Mesothelial cell of epicardium (in vitro differentiated cells): ENCODE measurements at regions not wholly inside any gene's neighbourhood (a gene's known extent, or its start where the extent isn't known, plus 50 kb on each side); places are given as distances from the start of the nearest gene placed in this dataset.
A peak's percentile ranks its signal among the peaks of the same experiment; 100 is the strongest.

Source experiments
- DNase-seq, 2 experiments: peaks; one replicate each; pipeline ENCODE4 v3.0.0; 2021; ENCODE audit warnings: low spot score in 2 of 2; ENCODE audit not compliant: unreplicated experiment in 2 of 2
- H3K27ac Mint-ChIP-seq: 2 replicates; pipeline ENCODE4 v1.8.0; 2021; ENCODE audit warnings: mixed read lengths
- H3K27me3 Mint-ChIP-seq: 2 replicates; pipeline ENCODE4 v1.8.0; 2021; ENCODE audit warnings: low read depth, mixed read lengths
- H3K36me3 Mint-ChIP-seq: 2 replicates; pipeline ENCODE4 v1.8.0; 2021; ENCODE audit warnings: mixed read lengths
- H3K4me1 Mint-ChIP-seq: 2 replicates; pipeline ENCODE4 v1.8.0; 2021; ENCODE audit warnings: mixed read lengths
- H3K4me3 Mint-ChIP-seq: 2 replicates; pipeline ENCODE4 v1.8.0; 2021; ENCODE audit warnings: mild to moderate bottlenecking, moderate library complexity, mixed read lengths
- H3K9me3 Mint-ChIP-seq: 2 replicates; pipeline ENCODE4 v1.8.0; 2021; ENCODE audit warnings: mixed read lengths
- TF ChIP-seq, protein P1 (sequence below): fragments of 200-600 bp; sonication (generic); IDR thresholded peaks from one replicate; pipeline ENCODE4 v1.5.0; 2021; ENCODE audit warnings: antibody characterized with exemption; ENCODE audit not compliant: unreplicated experiment

DNA sequence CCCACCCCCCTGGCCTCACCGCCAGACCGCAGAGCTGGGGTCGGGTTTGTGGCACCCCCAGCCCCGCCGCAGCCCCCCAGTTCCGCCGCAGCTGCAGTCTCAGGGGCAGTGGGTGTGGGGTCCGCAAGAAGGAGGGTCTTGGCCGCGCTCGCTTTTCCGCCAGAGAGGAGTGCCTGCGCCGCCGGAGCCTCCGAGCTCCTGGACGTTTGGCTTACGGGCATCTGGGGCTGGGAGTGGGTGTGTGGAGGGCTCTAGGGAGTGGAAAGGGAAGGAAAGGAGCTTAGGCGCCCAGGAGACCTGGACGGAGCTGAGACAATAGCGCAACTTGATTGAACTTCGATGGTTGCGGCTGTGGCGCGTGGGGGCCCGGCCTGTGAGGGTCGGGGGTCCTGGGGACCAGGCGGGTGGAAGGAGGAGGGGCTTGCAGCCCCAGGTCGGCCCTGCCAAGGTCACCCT is 88.8 kb upstream of the IPO9 start:
- peaks cover 63% of the 10 kb centered on the region for H3K4me1 Mint-ChIP-seq
- H3K9me3 Mint-ChIP-seq = no peaks in the 10 kb centered on the region
- no peaks in the 10 kb centered on the region for H3K36me3 Mint-ChIP-seq
- no peaks in the 10 kb centered on the region for H3K27me3 Mint-ChIP-seq
- H3K27ac Mint-ChIP-seq = peak overlapping the region; percentile 92
- H3K4me3 Mint-ChIP-seq = peak overlapping the region; percentile 89
- peak in 1 of 2 experiments; percentile 59 for DNase-seq
- TF ChIP-seq, protein P1, sequence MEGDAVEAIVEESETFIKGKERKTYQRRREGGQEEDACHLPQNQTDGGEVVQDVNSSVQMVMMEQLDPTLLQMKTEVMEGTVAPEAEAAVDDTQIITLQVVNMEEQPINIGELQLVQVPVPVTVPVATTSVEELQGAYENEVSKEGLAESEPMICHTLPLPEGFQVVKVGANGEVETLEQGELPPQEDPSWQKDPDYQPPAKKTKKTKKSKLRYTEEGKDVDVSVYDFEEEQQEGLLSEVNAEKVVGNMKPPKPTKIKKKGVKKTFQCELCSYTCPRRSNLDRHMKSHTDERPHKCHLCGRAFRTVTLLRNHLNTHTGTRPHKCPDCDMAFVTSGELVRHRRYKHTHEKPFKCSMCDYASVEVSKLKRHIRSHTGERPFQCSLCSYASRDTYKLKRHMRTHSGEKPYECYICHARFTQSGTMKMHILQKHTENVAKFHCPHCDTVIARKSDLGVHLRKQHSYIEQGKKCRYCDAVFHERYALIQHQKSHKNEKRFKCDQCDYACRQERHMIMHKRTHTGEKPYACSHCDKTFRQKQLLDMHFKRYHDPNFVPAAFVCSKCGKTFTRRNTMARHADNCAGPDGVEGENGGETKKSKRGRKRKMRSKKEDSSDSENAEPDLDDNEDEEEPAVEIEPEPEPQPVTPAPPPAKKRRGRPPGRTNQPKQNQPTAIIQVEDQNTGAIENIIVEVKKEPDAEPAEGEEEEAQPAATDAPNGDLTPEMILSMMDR = no peak

DNA sequence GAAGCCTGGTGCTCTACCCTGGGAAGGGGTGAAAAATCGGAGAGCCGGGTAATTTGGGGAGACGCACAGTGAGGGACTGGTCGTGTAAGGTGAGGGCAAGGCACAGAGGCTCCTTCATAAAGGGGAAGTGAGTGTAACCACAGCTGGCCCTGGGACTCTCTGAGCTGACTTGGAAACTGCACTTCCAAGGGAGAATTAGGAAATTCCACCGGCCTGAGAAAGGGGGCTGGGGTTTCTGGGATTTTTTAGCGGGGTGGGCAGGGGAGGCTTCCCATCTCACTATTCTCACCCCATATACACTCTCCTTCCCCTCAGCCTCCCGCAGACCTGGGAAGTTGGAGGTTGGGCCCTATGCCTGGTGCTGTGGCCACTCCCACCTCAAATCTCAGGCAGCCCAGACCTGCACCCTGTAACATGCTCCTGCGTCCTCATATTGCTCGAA is 88.3 kb upstream of the IPO9 start:
- Mint-ChIP-seq H3K27ac (peak overlapping the region; percentile 92), H3K36me3 (no peaks in the 10 kb centered on the region), H3K4me3 (peak overlapping the region; percentile 89), H3K4me1 (peaks cover 58% of the 10 kb centered on the region), H3K27me3 (no peaks in the 10 kb centered on the region), H3K9me3 (no peaks in the 10 kb centered on the region)
- DNase-seq = no peak
- TF ChIP-seq, protein P1 = no peak

DNA sequence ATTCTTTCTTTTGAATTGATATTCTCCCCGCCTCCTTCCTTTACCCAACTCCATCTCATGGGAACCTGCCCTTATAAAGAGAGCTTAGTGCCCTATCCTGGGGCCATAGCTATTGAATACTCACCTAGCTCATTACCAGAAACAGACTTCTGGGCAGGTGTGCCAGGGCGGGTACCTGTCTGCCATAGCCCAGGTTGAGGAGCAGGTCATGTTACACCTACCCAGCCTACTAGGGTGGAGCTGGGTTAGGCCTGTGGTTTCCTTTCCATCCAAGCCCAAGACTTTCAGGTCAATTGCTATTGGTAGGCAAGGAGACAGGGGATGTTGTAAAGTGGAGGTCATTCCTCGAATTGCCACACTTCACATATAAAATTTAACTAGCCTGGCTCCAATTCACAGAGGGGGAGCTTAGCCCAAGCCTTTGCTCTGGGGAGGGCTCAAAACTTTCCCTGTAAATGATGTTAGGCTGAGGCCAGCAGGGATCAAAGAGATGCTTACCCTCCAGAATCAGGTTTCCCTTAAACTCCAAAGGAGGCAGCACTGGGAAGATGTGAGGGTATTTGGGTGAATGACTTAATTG is 87.1 kb upstream of the IPO9 start:
- Mint-ChIP-seq H3K4me1 (peaks cover 47% of the 10 kb centered on the region), H3K36me3 (no peaks in the 10 kb centered on the region), H3K27ac (no peak overlapping the region), H3K4me3 (peak overlapping the region; percentile 89), H3K9me3 (no peaks in the 10 kb centered on the region), H3K27me3 (no peaks in the 10 kb centered on the region)
- TF ChIP-seq, protein P1 = no peak
- no peak for DNase-seq

DNA sequence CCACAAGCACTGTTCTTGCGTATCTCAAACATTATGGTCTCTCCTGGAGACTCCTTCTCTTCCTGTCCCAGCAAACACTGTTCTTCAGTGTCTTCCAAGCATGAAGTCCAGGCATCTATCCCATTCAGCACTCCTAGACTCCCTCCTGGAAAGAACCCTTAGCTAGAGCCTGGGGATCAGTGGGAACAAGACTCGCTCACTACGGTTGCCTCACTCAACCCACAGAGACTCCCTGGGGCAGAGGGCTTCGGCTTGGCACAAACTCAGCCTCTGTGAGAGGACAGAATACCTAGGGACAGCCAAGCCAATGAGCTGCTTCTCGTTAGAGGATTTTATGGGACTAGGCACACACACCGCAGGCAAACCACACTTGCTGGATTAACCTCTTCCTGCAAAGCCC is 86.5 kb upstream of the IPO9 start:
- DNase-seq = no peak
- peaks cover 43% of the 10 kb centered on the region for H3K4me1 Mint-ChIP-seq
- no peaks in the 10 kb centered on the region for H3K27me3 Mint-ChIP-seq
- H3K4me3 Mint-ChIP-seq = no peak overlapping the region
- H3K36me3 Mint-ChIP-seq = peaks cover 1% of the 10 kb centered on the region
- H3K9me3 Mint-ChIP-seq = no peaks in the 10 kb centered on the region
- no peak overlapping the region for H3K27ac Mint-ChIP-seq
- TF ChIP-seq, protein P1 = no peak

DNA sequence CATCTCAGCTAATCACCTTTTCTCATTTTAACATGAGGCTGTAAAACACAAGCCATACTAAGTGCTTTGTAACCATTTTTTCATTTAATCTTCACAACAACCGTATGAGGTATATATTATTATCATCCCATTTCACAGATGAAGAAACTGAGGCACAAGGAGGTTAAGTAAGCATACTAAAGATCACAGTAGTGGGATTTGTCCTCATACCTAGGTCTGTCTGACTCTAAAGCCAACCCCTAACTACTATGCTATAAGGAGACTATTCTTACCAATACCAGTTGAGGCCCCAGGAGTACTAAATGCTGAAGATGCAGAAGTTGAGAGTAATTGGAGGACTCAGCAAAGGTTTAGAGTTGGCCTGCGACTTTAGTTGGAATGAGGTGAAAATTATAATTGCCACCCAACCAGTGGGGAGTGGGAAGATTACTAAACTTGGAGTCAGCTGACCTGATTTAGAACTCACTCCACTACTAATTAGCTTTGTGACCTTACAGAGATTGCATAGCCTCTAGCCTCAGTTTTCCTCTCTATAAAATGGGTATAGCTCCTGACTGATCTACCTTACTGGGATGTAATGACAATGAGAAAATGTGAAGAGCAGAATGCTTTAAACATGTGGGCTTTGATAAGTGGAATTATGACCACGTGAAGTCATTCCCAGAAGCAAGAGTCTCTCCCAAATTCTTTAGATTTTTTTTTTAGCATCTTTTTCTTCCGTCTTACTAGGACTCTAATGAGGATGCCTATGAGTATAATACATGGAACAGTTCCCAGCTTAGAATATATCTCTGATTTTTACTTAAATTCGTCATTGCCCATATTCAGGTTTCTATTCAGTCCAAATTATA is 85.8 kb upstream of the IPO9 start:
- Mint-ChIP-seq H3K4me3 (no peak overlapping the region), H3K4me1 (peaks cover 40% of the 10 kb centered on the region), H3K9me3 (no peaks in the 10 kb centered on the region), H3K27ac (no peak overlapping the region), H3K27me3 (no peaks in the 10 kb centered on the region), H3K36me3 (peaks cover 1% of the 10 kb centered on the region)
- TF ChIP-seq, protein P1 = no peak
- DNase-seq = no peak
